ENCODE measurements at regions not wholly inside any gene's neighbourhood (a gene's known extent, or its start where the extent isn't known, plus 50 kb on each side); places are given as distances from the start of the nearest gene placed in this dataset.

DNA sequence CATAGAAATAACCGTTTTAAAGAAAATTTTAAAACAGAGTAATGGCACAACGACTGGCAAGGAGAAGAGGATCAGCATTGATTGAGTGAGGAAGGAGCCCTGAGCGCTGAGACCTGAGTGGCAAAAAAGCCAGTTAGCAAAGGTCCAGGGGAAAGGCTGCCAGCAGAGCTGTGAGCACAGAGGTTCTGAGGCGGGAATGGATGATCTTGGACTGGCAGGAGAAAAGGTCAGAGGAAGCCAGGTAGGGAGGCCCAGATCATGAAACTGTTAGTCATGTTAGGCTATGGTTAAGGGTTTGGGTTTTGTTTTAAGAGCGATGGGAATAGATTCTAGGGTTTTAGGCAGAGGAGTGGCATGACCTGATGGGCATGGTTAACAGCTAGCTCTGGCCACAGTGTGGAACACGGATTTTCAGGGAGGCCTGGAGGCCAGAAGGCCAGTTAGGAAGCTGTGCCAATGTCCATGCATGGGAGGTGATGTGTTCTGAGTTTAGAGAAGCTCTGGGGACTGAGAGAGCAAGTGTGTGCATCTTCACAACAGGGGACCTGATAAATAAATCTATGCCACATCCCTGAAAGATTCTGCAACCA is 57.7 kb upstream of the GALNT10 start:
- TF ChIP-seq, protein P1, sequence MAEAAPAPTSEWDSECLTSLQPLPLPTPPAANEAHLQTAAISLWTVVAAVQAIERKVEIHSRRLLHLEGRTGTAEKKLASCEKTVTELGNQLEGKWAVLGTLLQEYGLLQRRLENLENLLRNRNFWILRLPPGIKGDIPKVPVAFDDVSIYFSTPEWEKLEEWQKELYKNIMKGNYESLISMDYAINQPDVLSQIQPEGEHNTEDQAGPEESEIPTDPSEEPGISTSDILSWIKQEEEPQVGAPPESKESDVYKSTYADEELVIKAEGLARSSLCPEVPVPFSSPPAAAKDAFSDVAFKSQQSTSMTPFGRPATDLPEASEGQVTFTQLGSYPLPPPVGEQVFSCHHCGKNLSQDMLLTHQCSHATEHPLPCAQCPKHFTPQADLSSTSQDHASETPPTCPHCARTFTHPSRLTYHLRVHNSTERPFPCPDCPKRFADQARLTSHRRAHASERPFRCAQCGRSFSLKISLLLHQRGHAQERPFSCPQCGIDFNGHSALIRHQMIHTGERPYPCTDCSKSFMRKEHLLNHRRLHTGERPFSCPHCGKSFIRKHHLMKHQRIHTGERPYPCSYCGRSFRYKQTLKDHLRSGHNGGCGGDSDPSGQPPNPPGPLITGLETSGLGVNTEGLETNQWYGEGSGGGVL (tag by site-specific recombination; IDR thresholded peaks at IDR 0.05): no peak
- TF ChIP-seq ZNF639 (tag by site-specific recombination; IDR thresholded peaks at IDR 0.05): no peak
- TF ChIP-seq CTCF (tag by site-specific recombination; IDR thresholded peaks at IDR 0.05): no peak
- TF ChIP-seq ZNF248 (tag by site-specific recombination; IDR thresholded peaks at IDR 0.05): no peak
- TF ChIP-seq ZNF791 (tag by site-specific recombination; IDR thresholded peaks at IDR 0.05): no peak
- TF ChIP-seq ZNF596 (tag by site-specific recombination; IDR thresholded peaks at IDR 0.05): no peak
- TF ChIP-seq ZNF704 (tag by site-specific recombination; IDR thresholded peaks at IDR 0.05): no peak
- TF ChIP-seq ZBTB1 (tag by site-specific recombination; IDR thresholded peaks at IDR 0.05): no peak
- no peak for TF ChIP-seq ZNF24 (tag by site-specific recombination; IDR thresholded peaks at IDR 0.05)
- no peak for TF ChIP-seq YY1 (tag by site-specific recombination; IDR thresholded peaks at IDR 0.05)
- TF ChIP-seq ZNF529 (tag by site-specific recombination; IDR thresholded peaks at IDR 0.05; ENCODE audit: insufficient replicate concordance): no peak
- TF ChIP-seq, protein P2, sequence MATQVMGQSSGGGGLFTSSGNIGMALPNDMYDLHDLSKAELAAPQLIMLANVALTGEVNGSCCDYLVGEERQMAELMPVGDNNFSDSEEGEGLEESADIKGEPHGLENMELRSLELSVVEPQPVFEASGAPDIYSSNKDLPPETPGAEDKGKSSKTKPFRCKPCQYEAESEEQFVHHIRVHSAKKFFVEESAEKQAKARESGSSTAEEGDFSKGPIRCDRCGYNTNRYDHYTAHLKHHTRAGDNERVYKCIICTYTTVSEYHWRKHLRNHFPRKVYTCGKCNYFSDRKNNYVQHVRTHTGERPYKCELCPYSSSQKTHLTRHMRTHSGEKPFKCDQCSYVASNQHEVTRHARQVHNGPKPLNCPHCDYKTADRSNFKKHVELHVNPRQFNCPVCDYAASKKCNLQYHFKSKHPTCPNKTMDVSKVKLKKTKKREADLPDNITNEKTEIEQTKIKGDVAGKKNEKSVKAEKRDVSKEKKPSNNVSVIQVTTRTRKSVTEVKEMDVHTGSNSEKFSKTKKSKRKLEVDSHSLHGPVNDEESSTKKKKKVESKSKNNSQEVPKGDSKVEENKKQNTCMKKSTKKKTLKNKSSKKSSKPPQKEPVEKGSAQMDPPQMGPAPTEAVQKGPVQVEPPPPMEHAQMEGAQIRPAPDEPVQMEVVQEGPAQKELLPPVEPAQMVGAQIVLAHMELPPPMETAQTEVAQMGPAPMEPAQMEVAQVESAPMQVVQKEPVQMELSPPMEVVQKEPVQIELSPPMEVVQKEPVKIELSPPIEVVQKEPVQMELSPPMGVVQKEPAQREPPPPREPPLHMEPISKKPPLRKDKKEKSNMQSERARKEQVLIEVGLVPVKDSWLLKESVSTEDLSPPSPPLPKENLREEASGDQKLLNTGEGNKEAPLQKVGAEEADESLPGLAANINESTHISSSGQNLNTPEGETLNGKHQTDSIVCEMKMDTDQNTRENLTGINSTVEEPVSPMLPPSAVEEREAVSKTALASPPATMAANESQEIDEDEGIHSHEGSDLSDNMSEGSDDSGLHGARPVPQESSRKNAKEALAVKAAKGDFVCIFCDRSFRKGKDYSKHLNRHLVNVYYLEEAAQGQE (tag by site-specific recombination; IDR thresholded peaks at IDR 0.05): no peak
- no peak for TF ChIP-seq ZNF48 (tag by site-specific recombination; IDR thresholded peaks at IDR 0.05)
- TF ChIP-seq ZFP41 (tag by site-specific recombination; IDR thresholded peaks at IDR 0.05; ENCODE audit: borderline replicate concordance): no peak

All from HEK293 (cell line).